HG03378 (cell line): ENCODE measurements at regions not wholly inside any gene's neighbourhood (a gene's known extent, or its start where the extent isn't known, plus 50 kb on each side); places are given as distances from the start of the nearest gene placed in this dataset.

ENCODE experiments used
- ATAC-seq: cut with Tn5 transposase; IDR thresholded peaks from one replicate; pipeline ENCODE4 v1.9.1; 2021; ENCODE audit warnings: mild to moderate bottlenecking, moderate library complexity; ENCODE audit not compliant: unreplicated experiment

DNA sequence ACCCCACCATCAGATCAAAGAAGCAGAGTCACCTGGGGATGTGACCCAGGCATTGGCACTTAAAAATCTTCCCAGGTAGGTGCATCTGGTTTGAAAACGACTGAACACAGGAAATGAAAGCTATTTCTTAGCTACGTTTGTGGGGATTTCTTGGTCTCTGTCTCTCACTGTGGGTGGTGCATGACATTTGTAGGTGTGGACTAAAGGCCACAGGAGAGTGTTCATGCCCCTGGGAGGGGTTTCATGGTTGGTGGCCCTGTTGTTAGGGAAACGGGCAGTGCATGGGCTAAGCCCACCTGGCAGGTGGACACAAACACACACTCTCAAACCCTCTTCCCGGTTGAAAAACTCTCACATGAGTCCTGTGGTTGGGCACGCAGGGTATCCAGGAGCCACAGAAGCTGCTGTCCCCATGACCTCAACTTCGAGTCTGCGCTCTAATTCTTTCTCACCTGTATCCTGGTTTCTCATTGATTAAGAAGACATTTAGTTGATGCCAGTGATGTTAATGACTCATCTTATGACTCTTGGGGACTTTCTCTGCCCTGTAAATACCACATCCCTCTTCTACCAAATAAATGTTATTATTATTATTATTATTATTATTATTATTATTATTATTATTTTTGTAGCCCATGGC, 119.4 kb downstream of the MRPS6 start:
- no peak for ATAC-seq

- no peak for ATAC-seq
Measured at GRCh38 chr21:34195335-34195734, 122.0 kb downstream of the MRPS6 start.

DNA sequence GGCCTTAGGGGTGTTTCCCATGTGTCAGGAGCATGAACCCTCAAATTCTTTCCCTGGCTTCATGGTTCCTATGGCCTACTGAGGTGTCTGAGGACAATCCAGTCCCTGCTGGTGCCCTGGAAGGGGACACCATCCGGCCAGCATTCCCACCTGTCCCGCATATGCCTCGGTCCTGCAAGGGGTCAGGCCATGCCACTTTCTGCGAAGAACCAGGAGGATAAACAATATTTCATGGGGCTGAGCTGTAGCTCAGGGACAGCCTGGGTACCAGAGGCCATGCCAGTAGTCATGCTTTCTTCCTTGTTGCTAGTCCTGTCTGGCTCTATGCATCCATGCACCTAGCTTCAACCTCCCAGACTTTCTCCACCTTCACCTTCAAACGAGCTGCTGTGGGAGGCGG, 123.6 kb downstream of the MRPS6 start:
- no peak for ATAC-seq

DNA sequence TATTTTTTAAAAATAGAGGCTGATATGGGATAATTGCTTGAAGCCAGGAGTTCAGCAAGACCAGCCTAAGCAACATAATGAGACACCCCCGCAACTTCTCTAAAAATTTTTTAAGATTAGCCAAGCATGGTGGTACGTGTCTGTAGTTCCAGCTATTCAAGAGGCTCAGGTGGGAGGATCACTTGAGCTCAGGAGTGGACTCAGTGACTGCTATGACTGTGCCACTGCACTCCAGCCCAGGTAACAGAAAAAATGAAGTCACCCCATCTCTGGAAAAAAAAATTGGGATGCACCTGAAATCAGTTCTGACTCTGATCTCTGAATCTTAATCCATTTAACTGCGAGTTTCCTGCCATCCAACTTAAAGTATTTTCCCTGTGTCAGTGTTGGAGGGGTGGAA, 124.2 kb downstream of the MRPS6 start:
- no peak for ATAC-seq

- no peak for ATAC-seq
Measured at GRCh38 chr21:34198231-34199120, 125.1 kb downstream of the MRPS6 start.

DNA sequence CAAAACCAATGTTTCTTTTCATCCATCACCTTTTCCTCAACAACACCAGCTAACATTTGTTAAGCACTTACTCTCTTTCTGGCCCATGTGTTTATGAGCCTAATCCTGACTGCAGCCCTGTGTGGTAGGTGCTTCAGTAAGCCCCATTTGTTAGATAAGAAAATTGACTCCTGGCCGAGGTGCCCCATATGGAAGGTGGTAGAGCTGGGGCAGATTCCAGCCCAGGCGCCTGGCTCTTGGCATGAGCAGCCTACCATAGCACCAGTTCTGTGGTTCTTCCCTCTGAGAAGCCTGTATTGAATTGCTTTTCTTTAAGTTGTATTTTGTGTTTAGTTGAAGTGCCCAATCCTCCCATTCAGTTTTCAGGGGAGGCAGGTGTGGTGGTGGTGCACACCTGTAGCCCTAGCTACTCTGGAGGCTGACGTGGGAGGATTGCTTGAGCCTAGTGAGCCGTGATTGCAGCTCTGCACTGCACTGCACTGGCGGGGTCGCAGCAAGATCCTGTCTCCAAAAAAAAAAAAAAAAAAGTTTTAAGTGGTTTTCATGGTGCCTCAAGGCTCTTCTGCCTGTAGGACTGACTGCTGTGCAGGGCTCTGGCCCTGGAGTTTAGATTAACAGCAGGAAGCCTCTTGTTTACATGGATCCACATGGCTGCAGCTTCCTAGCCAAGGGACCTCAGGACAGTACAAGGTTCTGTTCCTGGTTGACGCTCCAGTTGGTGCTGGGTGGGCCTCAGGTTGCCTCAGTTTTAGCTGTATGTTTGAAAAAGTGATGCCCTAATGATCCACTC, 125.9 kb downstream of the MRPS6 start:
- no peak for ATAC-seq

- no peak for ATAC-seq
Measured at GRCh38 chr21:34200288-34200905, 127.0 kb downstream of the MRPS6 start.

DNA sequence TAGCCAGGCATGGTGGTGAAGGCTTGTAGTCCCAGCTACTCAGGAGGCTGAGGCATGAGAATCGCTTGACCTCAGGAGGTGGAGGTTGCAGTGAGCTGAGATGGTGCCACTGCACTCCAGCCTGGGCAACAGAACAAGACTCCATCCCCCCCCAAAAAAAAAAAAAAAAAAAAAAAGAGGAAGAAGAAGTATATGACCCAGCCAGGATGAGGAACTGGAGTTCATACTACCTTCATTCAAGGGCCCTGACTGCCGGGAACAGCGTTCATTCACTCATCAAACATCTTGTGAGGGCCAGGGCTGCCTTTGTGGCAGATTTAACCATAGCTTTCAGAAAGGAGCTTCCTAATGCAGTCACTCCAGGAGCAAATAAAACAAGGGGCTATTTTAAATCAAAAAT, 127.6 kb downstream of the MRPS6 start:
- ATAC-seq, result no peak

- no peak for ATAC-seq
Measured at GRCh38 chr21:34201481-34201858, 128.1 kb downstream of the MRPS6 start.

GRCh38 chr21:34202553-34203372, 129.4 kb downstream of the MRPS6 start:
- ATAC-seq, result no peak

GRCh38 chr21:34203851-34204420, 130.6 kb downstream of the MRPS6 start:
- no peak for ATAC-seq

- no peak for ATAC-seq
Measured at GRCh38 chr21:34204481-34205439, 131.4 kb downstream of the MRPS6 start.

- ATAC-seq, result no peak
Measured at GRCh38 chr21:34205811-34206571, 132.6 kb downstream of the MRPS6 start.

DNA sequence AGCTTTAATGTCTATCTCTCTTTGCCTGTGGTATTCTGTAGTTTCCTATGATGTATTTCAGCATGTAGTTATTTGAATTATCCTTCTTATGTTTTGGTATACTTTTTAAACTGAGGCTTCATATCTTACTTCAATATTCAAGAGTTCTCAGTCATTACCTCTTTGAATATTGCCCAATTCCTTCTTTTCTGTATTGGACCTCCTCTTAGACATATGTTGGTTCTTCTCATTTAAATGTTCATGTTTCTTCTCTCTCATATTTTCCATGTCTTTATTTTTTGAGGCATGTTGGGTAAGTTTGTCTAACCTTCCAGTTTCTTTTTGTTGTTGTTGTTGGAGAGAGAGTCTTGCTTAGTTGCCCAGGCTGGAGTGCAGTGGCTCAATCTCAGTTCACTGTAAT, 140.6 kb downstream of the MRPS6 start:
- no peak for ATAC-seq

DNA sequence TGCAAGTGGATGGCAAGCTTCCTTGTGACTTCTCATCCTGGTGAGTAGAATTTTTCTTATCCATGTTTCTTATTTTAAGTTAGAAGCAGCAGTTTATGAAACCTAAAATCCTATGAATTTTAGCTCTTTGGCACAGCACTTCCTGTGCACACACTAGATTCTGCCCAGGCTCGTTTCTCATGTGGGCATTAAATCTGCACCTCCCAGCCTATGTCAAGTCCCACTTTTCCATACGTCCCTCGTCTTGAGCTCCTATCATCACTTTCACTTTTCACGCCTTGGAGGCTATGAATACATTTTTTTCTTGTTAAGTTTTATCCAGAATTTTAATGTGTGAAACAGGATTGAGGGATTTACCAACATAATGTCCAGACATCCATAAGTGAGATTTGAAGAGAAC, 142.1 kb downstream of the MRPS6 start:
- ATAC-seq, result no peak

DNA sequence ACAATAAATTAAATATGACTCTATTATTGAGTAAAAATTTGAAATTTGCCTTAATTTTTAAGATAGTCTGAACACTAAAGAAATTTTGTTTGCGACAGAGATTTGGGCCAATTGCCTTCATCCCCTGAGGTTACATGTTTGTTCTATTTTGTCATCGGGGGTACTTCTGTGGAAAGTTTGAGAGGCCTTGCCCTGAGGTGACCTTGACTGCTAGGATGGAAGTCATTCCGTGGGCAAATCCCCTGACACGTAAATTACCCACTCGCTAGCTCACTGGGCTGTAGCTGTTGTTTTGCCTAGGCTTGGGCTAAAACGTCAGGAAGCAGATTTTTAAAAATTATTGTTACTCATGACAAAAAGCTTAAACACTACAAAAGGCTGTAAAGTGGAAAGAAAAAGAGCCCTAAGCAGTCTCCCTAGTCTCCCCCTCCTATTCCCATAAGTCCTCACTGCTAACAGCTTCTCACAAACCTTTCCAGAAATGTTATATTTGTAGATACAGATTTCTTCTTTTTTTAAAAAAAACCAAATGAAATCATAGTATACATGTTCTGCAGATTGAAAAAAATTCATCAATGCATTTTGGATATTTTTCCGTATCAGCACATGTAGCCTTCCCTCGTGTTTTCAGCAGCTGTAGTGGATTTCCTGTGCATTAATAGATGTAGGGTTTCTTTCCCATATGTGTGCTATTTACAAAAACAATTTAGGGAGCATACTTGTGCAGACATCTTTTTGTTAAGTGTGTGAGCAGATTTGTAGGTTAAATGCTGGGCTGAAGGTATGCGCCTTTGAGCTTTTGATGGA, 142.7 kb downstream of the MRPS6 start:
- no peak for ATAC-seq

- ATAC-seq, result no peak
Measured at GRCh38 chr21:34216718-34217032, 143.3 kb downstream of the MRPS6 start.

GRCh38 chr21:34217263-34217662, 143.9 kb downstream of the MRPS6 start:
- ATAC-seq, result no peak
